Thoracic aorta (tissue), 2 donors: ENCODE measurements at regions not wholly inside any gene's neighbourhood (a gene's known extent, or its start where the extent isn't known, plus 50 kb on each side); places are given as distances from the start of the nearest gene placed in this dataset.

Experiments
- ATAC-seq: fragments of 150-250 bp; one replicate; pipeline ENCODE4 v1.8.0; 2017; ENCODE audit warnings: low read depth; ENCODE audit not compliant: insufficient number of reproducible peaks, low FRiP score
- DNase-seq: peaks from one replicate; pipeline ENCODE4 v3.0.0-alpha.2; 2020; ENCODE audit warnings: low spot score
- H3K27ac ChIP-seq, 2 donors: fragments of 200-600 bp; sonication (generic); 1 replicate in 1 of 2; 2 replicates in 1 of 2; pipeline ENCODE4 v1.5.1; 2016; ENCODE audit warnings: mild to moderate bottlenecking in 2 of 2, moderate library complexity in 2 of 2
- H3K27me3 ChIP-seq: fragments of 200-600 bp; sonication (generic); replicated peaks from 2 replicates; pipeline ENCODE4 v1.6.0; 2016; ENCODE audit warnings: mild to moderate bottlenecking; ENCODE audit not compliant: insufficient read depth
- H3K36me3 ChIP-seq: fragments of 200-600 bp; sonication (generic); one replicate; pipeline ENCODE4 v1.5.1; 2016
- H3K4me1 ChIP-seq, 2 donors: fragments of 200-600 bp; sonication (generic); 1 replicate in 1 of 2; 2 replicates in 1 of 2; pipeline versions ENCODE4 v1.5.1 to v1.6.0; 2016; ENCODE audit warnings: low read depth in 2 of 2, mild to moderate bottlenecking in 1 of 2; ENCODE audit not compliant: control insufficient read depth in 1 of 2
- H3K4me3 ChIP-seq: fragments of 200-600 bp; sonication (generic); 2 replicates; pipeline ENCODE4 v1.5.1; 2016; ENCODE audit warnings: mild to moderate bottlenecking
- H3K9me3 ChIP-seq: fragments of 200-600 bp; sonication (generic); 2 replicates; pipeline ENCODE4 v1.5.1; 2016
- TF ChIP-seq, protein P1 (sequence below): fragments of 200-600 bp; sonication (generic); IDR thresholded peaks from one replicate; pipeline ENCODE4 v1.5.1; 2019; ENCODE audit warnings: antibody characterized with exemption

DNA sequence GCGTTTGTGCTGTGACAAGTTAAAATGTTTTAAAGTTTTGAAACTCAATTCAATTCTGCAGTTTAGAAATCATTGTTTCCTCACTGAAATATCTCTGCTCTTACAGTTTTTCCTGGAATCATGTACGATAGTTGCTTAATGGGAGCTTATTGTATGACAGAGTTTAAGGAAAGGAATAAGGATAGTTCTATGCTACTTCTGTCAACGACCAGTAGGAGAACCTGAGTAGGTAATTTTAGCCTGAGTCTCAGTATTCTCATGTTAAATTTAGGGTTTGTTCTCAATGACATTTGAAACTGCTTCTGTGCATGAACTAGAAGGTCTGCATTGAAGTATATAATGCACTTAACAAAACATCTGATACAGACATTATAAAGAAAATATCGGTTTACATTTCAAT lies 361.1 kb downstream of the CPS1 start:
- Histone ChIP-seq H3K27me3 (no peaks in the 10 kb centered on the region), H3K9me3 (no peaks in the 10 kb centered on the region), H3K27ac (no peak overlapping the region), H3K36me3 (no peaks in the 10 kb centered on the region), H3K4me1 (no peaks in the 10 kb centered on the region), H3K4me3 (no peak overlapping the region)
- DNase-seq, result no peak
- ATAC-seq, result no peak
- TF ChIP-seq, protein P1, sequence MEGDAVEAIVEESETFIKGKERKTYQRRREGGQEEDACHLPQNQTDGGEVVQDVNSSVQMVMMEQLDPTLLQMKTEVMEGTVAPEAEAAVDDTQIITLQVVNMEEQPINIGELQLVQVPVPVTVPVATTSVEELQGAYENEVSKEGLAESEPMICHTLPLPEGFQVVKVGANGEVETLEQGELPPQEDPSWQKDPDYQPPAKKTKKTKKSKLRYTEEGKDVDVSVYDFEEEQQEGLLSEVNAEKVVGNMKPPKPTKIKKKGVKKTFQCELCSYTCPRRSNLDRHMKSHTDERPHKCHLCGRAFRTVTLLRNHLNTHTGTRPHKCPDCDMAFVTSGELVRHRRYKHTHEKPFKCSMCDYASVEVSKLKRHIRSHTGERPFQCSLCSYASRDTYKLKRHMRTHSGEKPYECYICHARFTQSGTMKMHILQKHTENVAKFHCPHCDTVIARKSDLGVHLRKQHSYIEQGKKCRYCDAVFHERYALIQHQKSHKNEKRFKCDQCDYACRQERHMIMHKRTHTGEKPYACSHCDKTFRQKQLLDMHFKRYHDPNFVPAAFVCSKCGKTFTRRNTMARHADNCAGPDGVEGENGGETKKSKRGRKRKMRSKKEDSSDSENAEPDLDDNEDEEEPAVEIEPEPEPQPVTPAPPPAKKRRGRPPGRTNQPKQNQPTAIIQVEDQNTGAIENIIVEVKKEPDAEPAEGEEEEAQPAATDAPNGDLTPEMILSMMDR, result no peak

- ATAC-seq (no peak), DNase-seq (no peak)
- H3K27me3 ChIP-seq, result no peaks in the 10 kb centered on the region
- no peaks in the 10 kb centered on the region for H3K9me3 ChIP-seq
- no peaks in the 10 kb centered on the region for H3K4me1 ChIP-seq
- H3K4me3 ChIP-seq, result no peak overlapping the region
- no peaks in the 10 kb centered on the region for H3K36me3 ChIP-seq
- TF ChIP-seq, protein P1, result no peak
- H3K27ac ChIP-seq, result no peak overlapping the region
These were observed 362.7 kb downstream of the CPS1 start for GRCh38 chr2:210919128-210919527.

DNA sequence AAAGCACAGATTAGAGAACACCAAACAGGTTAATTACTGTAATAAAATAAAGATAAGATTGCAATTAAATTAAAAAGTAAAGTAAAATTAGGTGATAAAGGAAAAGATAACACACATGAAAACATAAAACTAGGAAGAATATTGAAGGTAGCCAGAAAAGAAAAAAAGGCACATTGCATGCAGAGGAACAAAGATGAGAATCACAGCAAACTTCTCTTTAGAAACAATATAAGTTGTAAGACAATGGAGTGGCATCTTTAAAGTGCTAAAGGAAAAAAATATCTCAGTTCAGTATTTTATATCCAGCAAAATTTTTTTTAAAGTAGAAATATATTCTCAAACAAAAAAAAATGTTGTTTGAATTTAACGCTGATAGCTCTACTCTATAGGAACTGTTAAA lies 366.0 kb downstream of the CPS1 start:
- Histone ChIP-seq H3K27me3 (no peaks in the 10 kb centered on the region), H3K9me3 (no peaks in the 10 kb centered on the region), H3K36me3 (no peaks in the 10 kb centered on the region), H3K27ac (no peak overlapping the region), H3K4me1 (no peaks in the 10 kb centered on the region), H3K4me3 (no peak overlapping the region)
- TF ChIP-seq, protein P1, result no peak
- no peak for DNase-seq
- no peak for ATAC-seq

GRCh38 chr2:210928714-210929113 lies 372.3 kb downstream of the CPS1 start:
- H3K4me3 ChIP-seq, result no peak overlapping the region
- H3K27me3 ChIP-seq, result no peaks in the 10 kb centered on the region
- H3K27ac ChIP-seq, result no peak overlapping the region
- ATAC-seq (no peak), DNase-seq (no peak)
- no peaks in the 10 kb centered on the region for H3K4me1 ChIP-seq
- H3K9me3 ChIP-seq, result no peaks in the 10 kb centered on the region
- TF ChIP-seq, protein P1, result no peak
- no peaks in the 10 kb centered on the region for H3K36me3 ChIP-seq

GRCh38 chr2:210938228-210938627 lies 381.8 kb downstream of the CPS1 start:
- Histone ChIP-seq H3K4me3 (no peak overlapping the region), H3K27me3 (no peaks in the 10 kb centered on the region), H3K9me3 (peaks cover 3% of the 10 kb centered on the region), H3K4me1 (no peaks in the 10 kb centered on the region), H3K27ac (no peak overlapping the region), H3K36me3 (no peaks in the 10 kb centered on the region)
- ATAC-seq (no peak), DNase-seq (no peak)
- TF ChIP-seq, protein P1, result no peak
